ENCODE measurements at regions not wholly inside any gene's neighbourhood (a gene's known extent, or its start where the extent isn't known, plus 50 kb on each side); places are given as distances from the start of the nearest gene placed in this dataset.

DNA sequence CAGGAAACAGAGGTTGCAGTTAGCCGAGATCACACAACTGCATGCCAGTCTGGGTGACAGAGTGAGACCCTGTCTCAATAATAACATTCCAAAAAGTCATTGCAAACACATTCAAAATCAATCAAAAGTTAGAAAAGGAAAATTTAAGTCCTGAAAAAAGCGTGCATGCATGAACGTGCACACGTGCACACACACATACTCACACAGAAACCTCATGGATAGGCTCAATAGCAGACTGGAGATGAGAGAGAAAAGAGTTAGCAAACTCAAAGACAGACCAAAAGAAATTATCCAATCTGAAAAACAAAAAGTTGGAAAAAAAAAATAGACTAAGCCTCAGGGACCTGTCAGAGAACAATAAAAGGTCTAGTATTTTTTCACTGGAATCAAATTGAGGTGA lies 1005.6 kb downstream of the TBC1D22A start:
- TF ChIP-seq, protein P1, sequence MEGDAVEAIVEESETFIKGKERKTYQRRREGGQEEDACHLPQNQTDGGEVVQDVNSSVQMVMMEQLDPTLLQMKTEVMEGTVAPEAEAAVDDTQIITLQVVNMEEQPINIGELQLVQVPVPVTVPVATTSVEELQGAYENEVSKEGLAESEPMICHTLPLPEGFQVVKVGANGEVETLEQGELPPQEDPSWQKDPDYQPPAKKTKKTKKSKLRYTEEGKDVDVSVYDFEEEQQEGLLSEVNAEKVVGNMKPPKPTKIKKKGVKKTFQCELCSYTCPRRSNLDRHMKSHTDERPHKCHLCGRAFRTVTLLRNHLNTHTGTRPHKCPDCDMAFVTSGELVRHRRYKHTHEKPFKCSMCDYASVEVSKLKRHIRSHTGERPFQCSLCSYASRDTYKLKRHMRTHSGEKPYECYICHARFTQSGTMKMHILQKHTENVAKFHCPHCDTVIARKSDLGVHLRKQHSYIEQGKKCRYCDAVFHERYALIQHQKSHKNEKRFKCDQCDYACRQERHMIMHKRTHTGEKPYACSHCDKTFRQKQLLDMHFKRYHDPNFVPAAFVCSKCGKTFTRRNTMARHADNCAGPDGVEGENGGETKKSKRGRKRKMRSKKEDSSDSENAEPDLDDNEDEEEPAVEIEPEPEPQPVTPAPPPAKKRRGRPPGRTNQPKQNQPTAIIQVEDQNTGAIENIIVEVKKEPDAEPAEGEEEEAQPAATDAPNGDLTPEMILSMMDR (IDR thresholded peaks at IDR 0.05; ENCODE audit: low read depth, low read length, poor library complexity, severe bottlenecking): no peak
- TF ChIP-seq EZH2phosphoT487 (IDR thresholded peaks at IDR 0.05; ENCODE audit: borderline replicate concordance, low read length): no peak
